ENCODE measurements at regions not wholly inside any gene's neighbourhood (a gene's known extent, or its start where the extent isn't known, plus 50 kb on each side); places are given as distances from the start of the nearest gene placed in this dataset.
"Not testable (repeated sequence)": the region's sequence is repeated elsewhere in the genome, so short reads cannot be mapped to it uniquely, and the experiment has no call there.

- no peak overlapping the region for H3K27ac Mint-ChIP-seq (ENCODE audit: unreplicated experiment)
- H3K36me3 Mint-ChIP-seq (ENCODE audit: low read depth), result no peaks in the 10 kb centered on the region
- H3K27me3 Mint-ChIP-seq (ENCODE audit: low read depth), result no peaks in the 10 kb centered on the region
- DNase-seq (ENCODE audit: low read depth, low spot score), result no peak
- H3K9me3 Mint-ChIP-seq, result peaks cover 4% of the 10 kb centered on the region
- no peak overlapping the region for H3K4me3 Mint-ChIP-seq
- H3K4me1 Mint-ChIP-seq, result no peaks in the 10 kb centered on the region
- no peak for TF ChIP-seq CTCF (conservative IDR thresholded peaks at IDR 0.05)
Observed at GRCh38 chr7:28328822-28329660, 83.3 kb upstream of the CREB5 start.

GRCh38 chr7:28329661-28330363 is 82.5 kb upstream of the CREB5 start:
- no peak overlapping the region for H3K4me3 Mint-ChIP-seq
- H3K9me3 Mint-ChIP-seq, result peaks cover 9% of the 10 kb centered on the region
- TF ChIP-seq CTCF (conservative IDR thresholded peaks at IDR 0.05), result no peak
- H3K36me3 Mint-ChIP-seq (ENCODE audit: low read depth), result no peaks in the 10 kb centered on the region
- no peaks in the 10 kb centered on the region for H3K4me1 Mint-ChIP-seq
- H3K27me3 Mint-ChIP-seq (ENCODE audit: low read depth), result no peaks in the 10 kb centered on the region
- H3K27ac Mint-ChIP-seq (ENCODE audit: unreplicated experiment), result no peak overlapping the region
- DNase-seq (ENCODE audit: low read depth, low spot score), result no peak

- Mint-ChIP-seq H3K36me3 (ENCODE audit: low read depth) (no peaks in the 10 kb centered on the region), H3K9me3 (peaks cover 9% of the 10 kb centered on the region), H3K4me3 (no peak overlapping the region), H3K27ac (ENCODE audit: unreplicated experiment) (no peak overlapping the region), H3K4me1 (no peaks in the 10 kb centered on the region), H3K27me3 (ENCODE audit: low read depth) (no peaks in the 10 kb centered on the region)
- DNase-seq (ENCODE audit: low read depth, low spot score), result no peak
- TF ChIP-seq CTCF (conservative IDR thresholded peaks at IDR 0.05), result no peak
Observed at GRCh38 chr7:28330384-28331070, 81.8 kb upstream of the CREB5 start.

GRCh38 chr7:28332046-28332445 is 80.3 kb upstream of the CREB5 start:
- Mint-ChIP-seq H3K36me3 (ENCODE audit: low read depth) (no peaks in the 10 kb centered on the region), H3K4me1 (no peaks in the 10 kb centered on the region), H3K27me3 (ENCODE audit: low read depth) (no peaks in the 10 kb centered on the region), H3K27ac (ENCODE audit: unreplicated experiment) (no peak overlapping the region), H3K4me3 (no peak overlapping the region), H3K9me3 (peaks cover 9% of the 10 kb centered on the region)
- no peak for DNase-seq (ENCODE audit: low read depth, low spot score)
- TF ChIP-seq CTCF (conservative IDR thresholded peaks at IDR 0.05), result no peak

- not testable (repeated sequence) for H3K27me3 Mint-ChIP-seq (ENCODE audit: low read depth)
Observed at GRCh38 chr7:28333548-28333947, 78.8 kb upstream of the CREB5 start.

More at GRCh38 chr7:28333548-28333947, 78.8 kb upstream of the CREB5 start:
- not testable (repeated sequence) for H3K9me3 Mint-ChIP-seq; DNase-seq (ENCODE audit: low read depth, low spot score); H3K27ac Mint-ChIP-seq (ENCODE audit: unreplicated experiment); H3K36me3 Mint-ChIP-seq (ENCODE audit: low read depth); H3K4me3 Mint-ChIP-seq; H3K4me1 Mint-ChIP-seq
